Rectal smooth muscle tissue (tissue), 1 donor: ENCODE measurements at regions not wholly inside any gene's neighbourhood (a gene's known extent, or its start where the extent isn't known, plus 50 kb on each side); places are given as distances from the start of the nearest gene placed in this dataset.
A peak's percentile ranks its signal among the peaks of the same experiment; 100 is the strongest.

ENCODE experiments used
- H3K27ac ChIP-seq: one replicate; pipeline ENCODE4 v1.7.0; 2013; ENCODE audit warnings: low read depth, low read length, inconsistent platforms
- H3K27me3 ChIP-seq: one replicate; pipeline ENCODE4 v1.7.0; 2013; ENCODE audit warnings: low read length; ENCODE audit not compliant: control insufficient read depth, insufficient read depth
- H3K36me3 ChIP-seq: one replicate; pipeline ENCODE4 v1.7.0; 2013; ENCODE audit warnings: low read length; ENCODE audit not compliant: control insufficient read depth, insufficient read depth
- H3K4me1 ChIP-seq: one replicate; pipeline ENCODE4 v1.7.0; 2013; ENCODE audit warnings: low read length; ENCODE audit not compliant: control insufficient read depth, insufficient read depth
- H3K4me3 ChIP-seq: one replicate; pipeline ENCODE4 v1.7.0; 2013; ENCODE audit warnings: low read length
- H3K9ac ChIP-seq: one replicate; pipeline ENCODE4 v1.7.0; 2013; ENCODE audit warnings: low read length

DNA sequence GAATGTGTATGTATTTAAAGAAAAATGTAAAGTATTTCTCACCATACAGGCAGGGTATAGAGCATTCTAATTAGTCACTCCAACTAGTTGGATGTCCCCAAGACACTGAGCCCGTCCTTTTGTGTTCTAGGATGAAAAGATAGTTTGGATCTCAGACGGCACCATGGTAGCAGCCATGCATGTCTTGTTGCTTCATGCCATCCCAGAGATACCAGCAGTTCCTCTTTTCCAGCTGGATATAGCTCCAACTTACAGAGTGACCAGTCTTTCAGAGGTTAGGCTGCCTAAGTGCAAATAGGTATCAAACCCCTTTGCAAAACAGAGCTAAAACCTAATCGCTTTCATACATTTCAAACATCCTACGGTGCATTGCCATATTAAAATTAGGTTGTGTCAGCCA is 275.3 kb downstream of the MTX2 start:
- Histone ChIP-seq H3K4me3 (no peak overlapping the region), H3K9ac (no peak overlapping the region), H3K4me1 (no peaks in the 10 kb centered on the region), H3K27ac (no peak overlapping the region), H3K36me3 (no peaks in the 10 kb centered on the region), H3K27me3 (no peaks in the 10 kb centered on the region)

DNA sequence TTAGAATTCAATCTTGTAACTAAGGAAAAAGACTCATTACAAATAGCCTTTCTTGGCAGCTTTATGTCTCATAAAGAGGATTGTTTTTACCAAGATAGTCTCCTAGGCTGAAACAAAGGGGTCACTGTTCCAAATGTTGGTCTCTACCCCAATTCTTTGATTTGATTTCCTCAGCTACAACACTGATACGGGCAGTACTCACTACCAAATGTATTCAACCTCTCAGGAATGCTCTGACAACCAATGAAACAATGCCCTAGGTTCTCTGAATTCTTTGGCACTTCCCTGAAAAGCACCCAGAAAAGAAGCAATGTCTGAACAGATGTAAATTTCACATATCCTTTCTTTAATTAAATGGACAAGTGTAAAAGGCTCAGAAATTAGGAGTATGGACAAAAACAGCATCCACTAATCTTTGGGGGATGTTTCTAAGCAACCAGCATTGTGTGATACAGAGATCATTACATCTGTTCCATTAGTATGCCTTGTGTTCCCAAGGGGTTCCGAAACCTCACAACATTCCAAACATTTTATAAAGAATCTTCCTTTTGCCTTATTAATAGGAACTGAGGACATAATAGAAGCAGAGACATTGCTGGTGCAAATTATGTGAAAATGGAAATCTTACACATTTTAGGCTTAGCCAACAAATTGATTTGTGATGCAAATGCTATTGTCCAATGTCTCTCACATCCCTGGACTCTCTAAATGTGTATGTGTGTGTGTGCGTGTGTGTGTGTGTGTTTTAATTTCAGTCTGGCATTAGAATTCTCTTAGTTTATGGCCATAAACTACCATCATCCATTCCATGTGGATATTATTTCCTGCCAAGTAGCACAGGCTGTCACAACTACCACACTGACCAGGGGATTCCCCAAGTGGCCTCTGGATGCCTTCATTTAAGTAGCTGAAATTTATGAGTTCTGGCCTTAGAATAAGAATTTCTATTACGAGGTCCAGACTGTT is 276.0 kb downstream of the MTX2 start:
- H3K27ac ChIP-seq, result no peak overlapping the region
- no peaks in the 10 kb centered on the region for H3K27me3 ChIP-seq
- H3K9ac ChIP-seq, result no peak overlapping the region
- H3K4me3 ChIP-seq, result no peak overlapping the region
- no peaks in the 10 kb centered on the region for H3K4me1 ChIP-seq
- no peaks in the 10 kb centered on the region for H3K36me3 ChIP-seq

GRCh38 chr2:176546550-176546949 is 277.3 kb downstream of the MTX2 start:
- H3K27me3 ChIP-seq, result no peaks in the 10 kb centered on the region
- H3K4me1 ChIP-seq, result no peaks in the 10 kb centered on the region
- no peak overlapping the region for H3K4me3 ChIP-seq
- no peak overlapping the region for H3K9ac ChIP-seq
- no peaks in the 10 kb centered on the region for H3K36me3 ChIP-seq
- no peak overlapping the region for H3K27ac ChIP-seq

DNA sequence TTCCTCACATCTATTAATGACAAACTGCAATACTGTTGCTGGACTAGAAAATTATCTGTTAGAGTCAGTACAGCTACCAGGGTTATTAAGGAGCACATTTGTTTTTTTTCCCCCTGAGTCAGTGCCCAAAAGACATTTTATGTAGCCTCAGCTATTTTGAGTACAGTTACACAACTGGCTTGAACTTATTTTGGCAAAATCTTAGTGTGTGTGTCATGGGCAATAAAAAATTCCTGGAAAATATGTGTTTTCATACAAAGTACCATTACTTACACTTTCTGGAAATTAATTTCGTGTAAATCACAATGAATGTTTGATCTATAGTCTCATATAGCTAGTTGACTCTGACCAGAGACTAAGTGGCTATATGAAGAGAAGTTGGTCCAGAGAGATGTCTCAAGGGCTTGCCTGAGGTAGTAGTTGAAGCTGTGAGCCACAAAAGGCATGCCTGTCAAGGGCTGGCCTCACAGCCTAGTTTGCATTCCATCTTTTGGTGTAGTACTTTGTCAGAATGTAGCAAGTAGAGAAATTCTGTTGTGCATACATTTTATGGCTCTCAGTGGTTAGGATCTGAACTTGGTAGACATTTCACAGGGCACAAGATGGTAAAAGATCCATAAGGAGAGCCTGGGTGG is 283.4 kb downstream of the MTX2 start:
- Histone ChIP-seq H3K4me3 (no peak overlapping the region), H3K9ac (no peak overlapping the region), H3K4me1 (peaks cover 8% of the 10 kb centered on the region), H3K27me3 (no peaks in the 10 kb centered on the region), H3K27ac (peak overlapping the region; percentile 66), H3K36me3 (no peaks in the 10 kb centered on the region)

DNA sequence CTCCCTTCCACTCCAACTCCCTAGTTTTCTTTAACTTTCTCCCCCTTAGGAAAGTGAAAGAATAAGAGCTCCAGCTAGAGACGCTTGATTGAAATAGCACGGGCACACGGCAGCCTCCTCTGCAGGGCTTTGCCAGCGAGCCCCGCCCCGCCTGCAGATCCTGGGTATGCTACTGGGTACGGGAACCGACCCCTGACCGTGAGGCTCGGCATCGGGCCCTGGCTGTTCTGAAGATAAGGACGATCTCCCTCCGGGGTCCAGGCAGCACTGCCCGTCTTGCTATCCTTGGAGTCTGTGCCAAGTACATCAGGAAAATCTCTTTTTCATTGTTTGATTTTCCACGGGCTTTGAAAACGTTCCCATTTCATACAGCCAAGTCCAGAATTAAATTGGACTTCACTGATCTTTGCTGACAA is 284.5 kb downstream of the MTX2 start:
- Histone ChIP-seq H3K27me3 (no peaks in the 10 kb centered on the region), H3K27ac (peak overlapping the region; percentile 73), H3K36me3 (no peaks in the 10 kb centered on the region), H3K9ac (no peak overlapping the region), H3K4me3 (peak overlapping the region; percentile 76), H3K4me1 (peaks cover 8% of the 10 kb centered on the region)

- Histone ChIP-seq H3K36me3 (no peaks in the 10 kb centered on the region), H3K27ac (peak overlapping the region; percentile 73), H3K4me3 (peak overlapping the region; percentile 76), H3K4me1 (peaks cover 8% of the 10 kb centered on the region), H3K27me3 (no peaks in the 10 kb centered on the region), H3K9ac (peak overlapping the region; percentile 7)
Measured at GRCh38 chr2:176554101-176555048, 285.1 kb downstream of the MTX2 start.

DNA sequence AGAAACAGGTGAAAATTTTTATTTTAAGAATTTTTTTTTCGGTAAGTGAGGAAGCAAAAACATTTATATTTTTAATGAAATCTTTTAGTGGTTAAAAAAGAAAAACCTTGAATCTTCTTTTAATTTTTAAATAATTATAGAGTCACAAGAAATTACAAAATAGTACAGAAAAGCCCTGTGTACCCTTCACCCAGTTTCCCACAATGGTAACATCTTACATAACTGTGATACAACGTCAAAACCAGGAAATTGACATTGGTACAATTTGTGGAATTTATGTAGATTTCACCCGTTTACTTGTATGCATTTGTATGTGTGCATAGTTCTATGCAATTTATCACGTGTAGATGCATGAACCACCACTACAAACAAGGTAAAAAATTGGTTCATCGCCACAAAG is 285.9 kb downstream of the MTX2 start:
- H3K36me3 ChIP-seq, result no peaks in the 10 kb centered on the region
- H3K9ac ChIP-seq, result no peak overlapping the region
- no peak overlapping the region for H3K4me3 ChIP-seq
- no peaks in the 10 kb centered on the region for H3K27me3 ChIP-seq
- peaks cover 8% of the 10 kb centered on the region for H3K4me1 ChIP-seq
- no peak overlapping the region for H3K27ac ChIP-seq

GRCh38 chr2:176555781-176556180 is 286.5 kb downstream of the MTX2 start:
- no peak overlapping the region for H3K27ac ChIP-seq
- H3K27me3 ChIP-seq, result no peaks in the 10 kb centered on the region
- no peak overlapping the region for H3K9ac ChIP-seq
- H3K4me3 ChIP-seq, result no peak overlapping the region
- H3K4me1 ChIP-seq, result peaks cover 8% of the 10 kb centered on the region
- no peaks in the 10 kb centered on the region for H3K36me3 ChIP-seq

DNA sequence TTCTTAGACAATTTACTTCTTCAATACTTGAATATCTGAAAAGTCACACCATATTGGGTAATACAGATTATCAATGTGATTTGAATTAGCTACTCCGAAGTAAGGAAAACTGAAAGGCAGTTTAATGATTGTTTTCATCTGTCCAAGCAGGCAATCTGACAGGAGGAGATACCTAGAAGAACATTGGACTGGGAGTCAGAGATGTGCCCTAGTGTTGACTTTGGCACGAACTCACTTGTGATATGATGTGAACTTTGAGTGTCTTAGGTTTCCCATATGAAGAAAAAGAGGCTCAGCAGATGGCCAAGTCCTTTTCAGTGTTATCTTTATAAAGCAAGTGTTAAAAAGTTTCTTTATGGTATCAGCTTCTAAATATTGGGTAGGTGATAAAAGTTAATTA is 287.1 kb downstream of the MTX2 start:
- Histone ChIP-seq H3K9ac (no peak overlapping the region), H3K27ac (no peak overlapping the region), H3K4me1 (peaks cover 8% of the 10 kb centered on the region), H3K4me3 (no peak overlapping the region), H3K27me3 (no peaks in the 10 kb centered on the region), H3K36me3 (no peaks in the 10 kb centered on the region)

DNA sequence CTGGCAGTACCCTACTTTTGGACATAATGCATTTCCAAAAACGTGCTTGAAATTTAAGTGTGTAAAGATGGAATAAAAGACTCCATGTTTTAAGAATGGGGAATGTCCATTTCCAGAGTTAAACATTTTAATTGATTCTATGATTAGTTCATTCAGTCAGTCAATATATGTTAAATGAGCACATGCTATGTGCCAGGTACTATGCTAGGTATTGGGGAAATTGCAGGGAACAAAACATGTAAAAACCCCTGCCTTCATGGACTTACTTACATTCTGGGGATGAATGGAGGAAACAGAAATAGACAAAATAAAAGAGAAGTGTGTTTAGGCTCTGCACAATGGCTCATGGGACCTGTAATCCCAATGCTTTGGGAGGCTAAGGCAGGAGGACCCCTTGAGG is 288.6 kb downstream of the MTX2 start:
- no peaks in the 10 kb centered on the region for H3K27me3 ChIP-seq
- no peak overlapping the region for H3K9ac ChIP-seq
- no peaks in the 10 kb centered on the region for H3K36me3 ChIP-seq
- H3K4me3 ChIP-seq, result no peak overlapping the region
- no peak overlapping the region for H3K27ac ChIP-seq
- H3K4me1 ChIP-seq, result peaks cover 6% of the 10 kb centered on the region

DNA sequence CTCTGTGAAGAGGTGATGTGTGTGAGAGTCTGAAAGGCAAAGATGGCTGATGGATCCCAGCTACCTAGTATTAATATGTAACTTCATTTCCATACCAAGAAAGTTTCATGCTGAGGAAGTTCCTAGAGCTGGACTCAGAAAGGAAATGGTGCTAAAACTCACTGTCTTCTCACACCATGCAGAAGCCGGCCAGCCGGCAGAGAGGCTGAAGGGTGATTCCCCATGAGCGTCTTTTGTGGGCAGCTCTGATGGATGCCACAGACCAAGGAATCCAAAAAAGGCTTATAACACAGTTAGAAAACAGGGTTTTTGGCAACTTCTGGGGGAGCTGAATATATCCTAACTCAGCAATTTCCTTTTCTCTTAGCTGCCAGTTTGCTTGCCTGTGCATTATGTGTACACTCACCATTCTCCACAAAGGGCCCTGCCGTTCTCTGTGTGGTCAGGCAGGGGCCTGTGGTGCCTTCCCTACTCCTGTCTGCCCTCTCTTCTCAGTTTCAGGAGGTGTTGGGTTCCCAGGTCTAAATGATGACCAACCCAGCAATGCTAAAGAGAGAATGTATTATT is 289.4 kb downstream of the MTX2 start:
- peaks cover 2% of the 10 kb centered on the region for H3K4me1 ChIP-seq
- no peak overlapping the region for H3K4me3 ChIP-seq
- H3K36me3 ChIP-seq, result no peaks in the 10 kb centered on the region
- H3K27ac ChIP-seq, result no peak overlapping the region
- no peaks in the 10 kb centered on the region for H3K27me3 ChIP-seq
- H3K9ac ChIP-seq, result no peak overlapping the region

DNA sequence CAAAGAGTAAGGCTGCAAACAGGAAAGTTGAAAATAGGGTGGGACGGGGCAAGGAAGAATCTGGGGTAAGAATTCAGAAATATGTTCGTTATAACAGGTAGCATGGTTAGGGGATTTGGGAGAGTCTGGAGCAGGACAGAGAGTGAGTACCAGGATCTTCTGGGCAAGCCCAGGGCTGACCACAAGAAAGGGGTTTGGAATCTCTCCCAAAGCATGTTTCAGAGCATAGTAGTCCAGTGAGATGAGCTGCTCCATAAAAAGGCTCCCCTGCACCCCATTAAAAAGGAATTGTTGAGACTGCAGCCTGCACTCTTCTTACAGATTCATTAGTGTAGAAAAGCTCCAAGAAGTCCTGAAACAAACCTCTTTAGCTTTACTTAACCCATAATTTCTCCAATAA is 291.1 kb downstream of the MTX2 start:
- Histone ChIP-seq H3K4me1 (no peaks in the 10 kb centered on the region), H3K27ac (no peak overlapping the region), H3K4me3 (no peak overlapping the region), H3K9ac (no peak overlapping the region), H3K36me3 (no peaks in the 10 kb centered on the region), H3K27me3 (no peaks in the 10 kb centered on the region)
